HG03064 (cell line): ENCODE measurements at regions not wholly inside any gene's neighbourhood (a gene's known extent, or its start where the extent isn't known, plus 50 kb on each side); places are given as distances from the start of the nearest gene placed in this dataset.

Source experiments
- ATAC-seq: cut with Tn5 transposase; IDR thresholded peaks from one replicate; pipeline ENCODE4 v1.9.1; 2021; ENCODE audit warnings: low read depth; ENCODE audit not compliant: unreplicated experiment

- ATAC-seq, result no peak
Observed at GRCh38 chr1:232452736-232453440, 177.0 kb downstream of the SIPA1L2 start.

GRCh38 chr1:232452117-232452516, 177.8 kb downstream of the SIPA1L2 start:
- ATAC-seq, result no peak

- no peak for ATAC-seq
Observed at GRCh38 chr1:232451506-232451905, 178.4 kb downstream of the SIPA1L2 start.

GRCh38 chr1:232450615-232451014, 179.3 kb downstream of the SIPA1L2 start:
- no peak for ATAC-seq

- ATAC-seq, result no peak
Observed at GRCh38 chr1:232447125-232447524, 182.8 kb downstream of the SIPA1L2 start.

GRCh38 chr1:232445361-232446106, 184.4 kb downstream of the SIPA1L2 start:
- no peak for ATAC-seq

- ATAC-seq, result no peak
Observed at GRCh38 chr1:232443372-232443771, 186.6 kb downstream of the SIPA1L2 start.

- no peak for ATAC-seq
Observed at GRCh38 chr1:232441036-232441411, 188.9 kb downstream of the SIPA1L2 start.

GRCh38 chr1:232440325-232441035, 189.5 kb downstream of the SIPA1L2 start:
- ATAC-seq, result no peak

GRCh38 chr1:232439011-232439410, 190.9 kb downstream of the SIPA1L2 start:
- ATAC-seq, result no peak

- ATAC-seq, result no peak
Observed at GRCh38 chr1:232438476-232438875, 191.5 kb downstream of the SIPA1L2 start.

GRCh38 chr1:232437510-232437909, 192.4 kb downstream of the SIPA1L2 start:
- ATAC-seq, result no peak

GRCh38 chr1:232435729-232436128, 194.2 kb downstream of the SIPA1L2 start:
- ATAC-seq, result no peak

GRCh38 chr1:232432313-232432712, 197.6 kb downstream of the SIPA1L2 start:
- no peak for ATAC-seq

- no peak for ATAC-seq
Observed at GRCh38 chr1:232431748-232432147, 198.2 kb downstream of the SIPA1L2 start.

GRCh38 chr1:232431326-232431725, 198.6 kb downstream of the SIPA1L2 start:
- ATAC-seq, result no peak

GRCh38 chr1:232430467-232430866, 199.5 kb downstream of the SIPA1L2 start:
- ATAC-seq, result no peak

- ATAC-seq, result no peak
Observed at GRCh38 chr1:232428786-232429530, 201.0 kb downstream of the SIPA1L2 start.

- no peak for ATAC-seq
Observed at GRCh38 chr1:232428036-232428645, 201.8 kb downstream of the SIPA1L2 start.

- ATAC-seq, result no peak
Observed at GRCh38 chr1:232426801-232427200, 203.1 kb downstream of the SIPA1L2 start.
